ENCODE measurements at regions not wholly inside any gene's neighbourhood (a gene's known extent, or its start where the extent isn't known, plus 50 kb on each side); places are given as distances from the start of the nearest gene placed in this dataset.
"Not testable (repeated sequence)": the region's sequence is repeated elsewhere in the genome, so short reads cannot be mapped to it uniquely, and the experiment has no call there.

DNA sequence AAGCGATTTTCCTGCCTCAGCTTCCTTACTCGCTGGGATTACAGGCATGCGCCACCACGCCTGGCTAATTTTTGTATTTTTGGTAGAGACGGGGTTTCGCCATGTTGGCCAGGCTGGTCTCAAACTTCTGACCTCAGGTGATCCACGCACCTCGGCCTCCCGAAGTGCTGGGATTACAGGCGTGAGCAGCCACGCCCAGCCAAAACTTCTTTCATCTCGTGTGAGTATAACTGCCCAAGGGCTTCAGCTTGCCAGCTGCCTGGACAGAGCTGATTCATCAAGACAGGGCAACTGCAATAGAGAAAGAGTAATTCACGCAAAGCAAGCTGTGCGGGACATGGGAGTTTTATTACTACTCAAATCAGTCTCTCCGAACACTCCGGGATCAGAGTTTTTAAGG, 57.4 kb upstream of the CDH9 start:
- not testable (repeated sequence) for H4K8ac ChIP-seq (ENCODE audit: low read length); H4K91ac ChIP-seq (ENCODE audit: low read length)

DNA sequence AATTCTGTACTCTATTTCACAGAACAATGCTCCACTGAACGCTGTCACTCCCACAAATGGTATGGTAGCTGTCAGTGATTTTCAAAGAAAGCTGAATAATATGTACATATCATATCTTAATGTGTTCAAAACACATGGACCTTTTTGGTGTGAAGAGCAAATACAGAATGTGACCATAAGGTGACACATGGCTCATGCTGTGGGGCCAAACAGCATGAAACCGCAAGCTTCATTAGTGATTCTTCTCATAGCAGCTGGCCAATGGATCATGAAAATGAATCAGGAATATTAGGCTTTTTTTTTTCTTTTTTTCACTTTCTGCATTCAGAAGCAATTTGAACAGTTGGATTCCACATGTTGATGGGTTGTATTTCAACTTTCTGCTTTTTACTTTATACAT, 54.9 kb upstream of the CDH9 start:
- no peak overlapping the region for H3K9ac ChIP-seq (ENCODE audit: low read length)
- 100% methylated on average over 1 of the region's 2 CpGs for WGBS

More for the DNA sequence above, 57.4 kb upstream of the CDH9 start:
- not testable (repeated sequence) for H3K79me1 ChIP-seq (replicated peaks; ENCODE audit: low read length, poor library complexity, severe bottlenecking); H3K27me3 ChIP-seq (ENCODE audit: control insufficient read depth in 1 of 2, insufficient read depth in 1 of 2, low read length in 2 of 2); DNase-seq; H2AFZ ChIP-seq (ENCODE audit: low read depth, low read length); H3K4me1 ChIP-seq (ENCODE audit: control insufficient read depth, insufficient read depth, low read depth, low read length); H3K4me2 ChIP-seq (ENCODE audit: low read length, poor library complexity, severe bottlenecking); H3K23ac ChIP-seq (ENCODE audit: low read length in 2 of 2); H3K27ac ChIP-seq (ENCODE audit: low read length, poor library complexity, severe bottlenecking); H2BK120ac ChIP-seq (ENCODE audit: low read depth, low read length); H3K36me3 ChIP-seq (ENCODE audit: control insufficient read depth in 1 of 2, insufficient read depth in 2 of 2, low read depth in 1 of 2, low read length in 2 of 2); H2BK5ac ChIP-seq (ENCODE audit: low read depth, low read length, poor library complexity, severe bottlenecking); H3K4ac ChIP-seq (ENCODE audit: low read depth in 1 of 2, low read length in 2 of 2); H3K18ac ChIP-seq (ENCODE audit: low read depth in 1 of 2, low read length in 2 of 2); H2BK12ac ChIP-seq (ENCODE audit: low read length in 2 of 2); H3K4me3 ChIP-seq (ENCODE audit: insufficient read depth in 1 of 2, low read depth in 1 of 2, low read length in 2 of 2); H2AK5ac ChIP-seq (ENCODE audit: low read length, severe bottlenecking); H3K9me3 ChIP-seq (ENCODE audit: control insufficient read depth, low read length); H2BK15ac ChIP-seq (ENCODE audit: low read depth, poor library complexity, severe bottlenecking); H3K14ac ChIP-seq (ENCODE audit: low read length in 2 of 2); H3K9ac ChIP-seq (ENCODE audit: low read length)
- WGBS = 93% methylated on average over 16 of the region's 16 CpGs

DNA sequence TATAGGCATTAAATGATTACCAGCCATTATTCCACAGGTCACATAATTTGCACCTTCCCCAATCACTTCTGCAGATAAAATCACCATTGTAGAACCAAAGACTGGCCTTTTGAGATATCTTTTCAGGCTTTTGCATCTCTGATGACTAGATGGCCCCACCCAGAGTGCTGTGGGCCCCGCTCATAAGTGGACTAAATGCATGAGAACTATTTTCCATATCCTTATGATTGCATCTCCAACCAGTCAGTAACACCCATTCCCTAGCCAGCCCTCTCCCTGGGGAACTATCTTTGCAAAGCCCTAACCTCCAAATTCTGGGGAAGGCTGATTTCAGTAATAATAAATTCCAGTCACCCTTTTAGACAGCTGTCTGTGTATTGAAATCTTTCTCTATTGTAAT, 53.5 kb upstream of the CDH9 start:
- H3K27me3 ChIP-seq (ENCODE audit: control insufficient read depth in 1 of 2, insufficient read depth in 1 of 2, low read length in 2 of 2) = no peaks in the 10 kb centered on the region
- no peak overlapping the region for H2AK5ac ChIP-seq (ENCODE audit: low read length, severe bottlenecking)
- no peak for DNase-seq
- no peak overlapping the region for H2BK5ac ChIP-seq (ENCODE audit: low read depth, low read length, poor library complexity, severe bottlenecking)
- H3K79me1 ChIP-seq (replicated peaks; ENCODE audit: low read length, poor library complexity, severe bottlenecking) = no peaks in the 10 kb centered on the region
- no peak overlapping the region for H3K23ac ChIP-seq (ENCODE audit: low read length in 2 of 2)
- no peaks in the 10 kb centered on the region for H3K4me1 ChIP-seq (ENCODE audit: control insufficient read depth, insufficient read depth, low read depth, low read length)
- H3K14ac ChIP-seq (ENCODE audit: low read length in 2 of 2) = no peak overlapping the region
- H3K4me2 ChIP-seq (ENCODE audit: low read length, poor library complexity, severe bottlenecking) = no peak overlapping the region
- H3K4ac ChIP-seq (ENCODE audit: low read depth in 1 of 2, low read length in 2 of 2) = no peak overlapping the region
- no peak overlapping the region for H3K9ac ChIP-seq (ENCODE audit: low read length)
- no peak overlapping the region for H2BK120ac ChIP-seq (ENCODE audit: low read depth, low read length)
- H3K27ac ChIP-seq (ENCODE audit: low read length, poor library complexity, severe bottlenecking) = no peak overlapping the region
- no peaks in the 10 kb centered on the region for H3K9me3 ChIP-seq (ENCODE audit: control insufficient read depth, low read length)
- 77% methylated on average over 1 of the region's 1 CpG for WGBS
- H3K18ac ChIP-seq (ENCODE audit: low read depth in 1 of 2, low read length in 2 of 2) = no peak overlapping the region
- no peak overlapping the region for H2BK12ac ChIP-seq (ENCODE audit: low read length in 2 of 2)
- no peak overlapping the region for H2AFZ ChIP-seq (ENCODE audit: low read depth, low read length)
- H4K91ac ChIP-seq (ENCODE audit: low read length) = no peak overlapping the region
- H3K4me3 ChIP-seq (ENCODE audit: insufficient read depth in 1 of 2, low read depth in 1 of 2, low read length in 2 of 2) = no peak overlapping the region
- H4K8ac ChIP-seq (ENCODE audit: low read length) = no peak overlapping the region
- no peak overlapping the region for H2BK15ac ChIP-seq (ENCODE audit: low read depth, poor library complexity, severe bottlenecking)
- no peaks in the 10 kb centered on the region for H3K36me3 ChIP-seq (ENCODE audit: control insufficient read depth in 1 of 2, insufficient read depth in 2 of 2, low read depth in 1 of 2, low read length in 2 of 2)

More for the DNA sequence above, 54.9 kb upstream of the CDH9 start:
- Histone ChIP-seq H4K8ac (ENCODE audit: low read length) (no peak overlapping the region), H3K14ac (ENCODE audit: low read length in 2 of 2) (no peak overlapping the region), H2AK5ac (ENCODE audit: low read length, severe bottlenecking) (no peak overlapping the region), H3K4ac (ENCODE audit: low read depth in 1 of 2, low read length in 2 of 2) (no peak overlapping the region), H3K27me3 (ENCODE audit: control insufficient read depth in 1 of 2, insufficient read depth in 1 of 2, low read length in 2 of 2) (no peaks in the 10 kb centered on the region), H4K91ac (ENCODE audit: low read length) (no peak overlapping the region), H3K36me3 (ENCODE audit: control insufficient read depth in 1 of 2, insufficient read depth in 2 of 2, low read depth in 1 of 2, low read length in 2 of 2) (no peaks in the 10 kb centered on the region), H3K4me3 (ENCODE audit: insufficient read depth in 1 of 2, low read depth in 1 of 2, low read length in 2 of 2) (no peak overlapping the region), H3K9me3 (ENCODE audit: control insufficient read depth, low read length) (no peaks in the 10 kb centered on the region), H3K79me1 (replicated peaks; ENCODE audit: low read length, poor library complexity, severe bottlenecking) (no peaks in the 10 kb centered on the region), H3K4me1 (ENCODE audit: control insufficient read depth, insufficient read depth, low read depth, low read length) (no peaks in the 10 kb centered on the region), H3K18ac (ENCODE audit: low read depth in 1 of 2, low read length in 2 of 2) (no peak overlapping the region), H2BK120ac (ENCODE audit: low read depth, low read length) (no peak overlapping the region), H2BK5ac (ENCODE audit: low read depth, low read length, poor library complexity, severe bottlenecking) (no peak overlapping the region), H3K4me2 (ENCODE audit: low read length, poor library complexity, severe bottlenecking) (no peak overlapping the region), H2AFZ (ENCODE audit: low read depth, low read length) (no peak overlapping the region), H2BK15ac (ENCODE audit: low read depth, poor library complexity, severe bottlenecking) (no peak overlapping the region), H3K23ac (ENCODE audit: low read length in 2 of 2) (no peak overlapping the region), H2BK12ac (ENCODE audit: low read length in 2 of 2) (no peak overlapping the region), H3K27ac (ENCODE audit: low read length, poor library complexity, severe bottlenecking) (no peak overlapping the region)
- DNase-seq = no peak

DNA sequence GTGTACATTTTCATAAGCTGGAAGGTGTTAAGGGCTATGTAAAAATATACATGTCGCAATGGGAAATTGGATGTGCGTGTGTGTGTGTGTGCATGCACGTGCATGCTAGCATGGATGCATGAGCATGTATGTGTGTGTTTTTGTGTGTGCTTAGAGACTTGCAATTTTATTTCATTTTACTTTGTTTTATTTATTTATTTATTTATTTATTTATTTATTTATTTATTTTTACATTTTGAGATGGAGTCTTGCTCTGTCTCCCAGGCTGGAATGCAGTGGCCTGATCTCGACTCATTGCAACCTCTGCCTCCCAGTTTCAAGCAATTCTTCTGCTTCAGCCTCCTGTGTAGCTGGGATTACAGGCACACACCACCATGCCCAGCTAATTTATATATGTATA, 50.4 kb upstream of the CDH9 start:
- not testable (repeated sequence) for H3K36me3 ChIP-seq (ENCODE audit: control insufficient read depth in 1 of 2, insufficient read depth in 2 of 2, low read depth in 1 of 2, low read length in 2 of 2); H4K91ac ChIP-seq (ENCODE audit: low read length); H3K27me3 ChIP-seq (ENCODE audit: control insufficient read depth in 1 of 2, insufficient read depth in 1 of 2, low read length in 2 of 2); H3K4me2 ChIP-seq (ENCODE audit: low read length, poor library complexity, severe bottlenecking); H3K9me3 ChIP-seq (ENCODE audit: control insufficient read depth, low read length); H3K27ac ChIP-seq (ENCODE audit: low read length, poor library complexity, severe bottlenecking); H3K18ac ChIP-seq (ENCODE audit: low read depth in 1 of 2, low read length in 2 of 2); H3K79me1 ChIP-seq (replicated peaks; ENCODE audit: low read length, poor library complexity, severe bottlenecking); H3K9ac ChIP-seq (ENCODE audit: low read length); H3K23ac ChIP-seq (ENCODE audit: low read length in 2 of 2); H3K4me3 ChIP-seq (ENCODE audit: insufficient read depth in 1 of 2, low read depth in 1 of 2, low read length in 2 of 2); H2BK120ac ChIP-seq (ENCODE audit: low read depth, low read length); H4K8ac ChIP-seq (ENCODE audit: low read length); H2BK12ac ChIP-seq (ENCODE audit: low read length in 2 of 2); H2AFZ ChIP-seq (ENCODE audit: low read depth, low read length); H3K14ac ChIP-seq (ENCODE audit: low read length in 2 of 2); H3K4ac ChIP-seq (ENCODE audit: low read depth in 1 of 2, low read length in 2 of 2); H2BK5ac ChIP-seq (ENCODE audit: low read depth, low read length, poor library complexity, severe bottlenecking); H2BK15ac ChIP-seq (ENCODE audit: low read depth, poor library complexity, severe bottlenecking); H2AK5ac ChIP-seq (ENCODE audit: low read length, severe bottlenecking); H3K4me1 ChIP-seq (ENCODE audit: control insufficient read depth, insufficient read depth, low read depth, low read length); DNase-seq
- WGBS = 93% methylated on average over 2 of the region's 4 CpGs
